GM18519 (cell line): ENCODE measurements at regions not wholly inside any gene's neighbourhood (a gene's known extent, or its start where the extent isn't known, plus 50 kb on each side); places are given as distances from the start of the nearest gene placed in this dataset.

Source experiments
- ATAC-seq: cut with Tn5 transposase; IDR thresholded peaks from one replicate; pipeline ENCODE4 v1.9.1; 2021; ENCODE audit warnings: mild to moderate bottlenecking, moderate library complexity; ENCODE audit not compliant: unreplicated experiment, low FRiP score

DNA sequence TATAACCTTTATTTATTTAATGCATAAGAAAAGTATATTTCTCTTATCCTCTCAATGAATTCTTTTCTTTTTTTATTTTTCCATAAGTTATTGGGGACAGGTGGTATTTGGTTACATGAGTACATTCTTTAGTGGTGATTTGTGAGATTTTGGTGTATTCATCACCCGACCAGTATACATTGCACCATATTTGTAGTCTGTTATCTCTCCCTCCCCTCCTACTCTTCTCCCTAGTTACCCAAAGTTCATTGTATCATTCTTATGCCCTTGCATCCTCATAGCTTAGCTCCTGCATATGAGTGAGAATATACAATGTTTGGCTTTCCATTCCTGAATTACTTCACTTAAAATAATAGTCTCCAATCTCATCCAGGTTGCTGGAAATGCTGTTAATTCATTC lies 1900.0 kb upstream of the SEL1L start:
- no peak for ATAC-seq

DNA sequence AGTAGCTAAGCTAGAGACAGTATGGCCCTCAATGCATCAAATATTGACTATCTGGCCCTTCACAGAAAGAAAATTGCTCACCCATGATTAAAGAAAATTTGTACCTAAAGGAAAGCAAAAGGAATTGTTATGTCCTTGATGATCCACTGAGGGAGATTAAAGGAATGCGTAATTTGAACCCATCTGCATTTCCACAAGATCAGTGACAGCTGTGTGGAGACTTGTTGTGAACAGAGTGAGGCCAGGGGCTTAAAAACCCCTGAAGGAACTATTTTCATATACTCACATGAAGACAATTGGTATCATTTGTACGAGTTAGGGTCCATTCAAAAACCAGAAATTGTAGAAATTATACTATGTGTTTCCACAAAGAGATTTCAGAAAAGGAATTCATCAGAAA lies 1908.1 kb upstream of the SEL1L start:
- no peak for ATAC-seq

- ATAC-seq: no peak
Observed at GRCh38 chr14:83455561-83455960, 1921.9 kb upstream of the SEL1L start.

- ATAC-seq: no peak
Observed at GRCh38 chr14:83461521-83461920, 1927.9 kb upstream of the SEL1L start.

- no peak for ATAC-seq
Observed at GRCh38 chr14:83462759-83463158, 1929.1 kb upstream of the SEL1L start.

DNA sequence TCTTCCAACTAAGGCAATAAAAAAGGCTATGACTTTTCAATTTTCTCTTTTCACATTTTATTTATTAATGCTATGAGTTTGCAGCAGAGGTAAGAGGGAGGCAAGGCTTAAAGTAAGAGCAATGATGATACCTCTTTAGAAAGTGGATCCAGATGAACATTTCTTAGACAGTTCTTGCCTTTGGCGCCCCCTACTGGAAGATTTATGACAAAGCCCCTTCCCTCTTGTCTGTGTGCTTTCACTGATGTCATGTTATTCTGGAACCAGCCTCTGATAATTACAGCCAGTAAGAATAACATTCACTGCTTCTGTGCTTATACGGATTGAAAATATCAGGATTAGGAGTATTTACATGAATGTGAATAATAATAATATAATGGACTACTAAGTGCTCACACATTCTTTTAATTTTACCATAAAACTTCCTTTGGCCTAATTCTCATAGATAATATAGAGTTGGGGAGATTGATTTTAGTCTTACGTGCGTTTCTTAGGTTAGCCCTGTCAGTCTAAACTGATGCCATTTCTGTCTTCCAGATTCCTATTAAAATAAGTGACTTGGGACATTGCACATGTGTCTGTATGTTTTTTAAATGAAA lies 1929.9 kb upstream of the SEL1L start:
- ATAC-seq: peak; percentile 58

DNA sequence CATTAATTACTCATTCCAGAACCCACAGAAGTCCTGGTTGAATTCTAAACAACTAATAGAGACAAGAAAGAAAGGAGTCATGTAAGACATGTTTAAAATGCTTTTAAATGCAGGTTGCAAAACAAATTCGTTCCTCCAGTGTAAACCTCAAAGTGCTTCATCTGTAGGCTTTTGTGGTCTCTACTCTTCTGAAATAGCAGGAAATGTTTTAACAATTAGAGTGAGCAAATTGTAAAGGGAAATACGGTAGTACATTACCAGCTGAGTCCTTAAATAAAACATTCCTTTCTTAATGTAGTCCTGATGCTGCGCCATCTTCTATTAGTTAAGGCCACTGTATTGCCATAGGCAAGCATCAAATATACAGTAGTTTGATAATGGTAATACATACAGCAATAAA lies 1934.2 kb upstream of the SEL1L start:
- no peak for ATAC-seq

GRCh38 chr14:83470466-83470865 lies 1936.8 kb upstream of the SEL1L start:
- ATAC-seq: no peak

DNA sequence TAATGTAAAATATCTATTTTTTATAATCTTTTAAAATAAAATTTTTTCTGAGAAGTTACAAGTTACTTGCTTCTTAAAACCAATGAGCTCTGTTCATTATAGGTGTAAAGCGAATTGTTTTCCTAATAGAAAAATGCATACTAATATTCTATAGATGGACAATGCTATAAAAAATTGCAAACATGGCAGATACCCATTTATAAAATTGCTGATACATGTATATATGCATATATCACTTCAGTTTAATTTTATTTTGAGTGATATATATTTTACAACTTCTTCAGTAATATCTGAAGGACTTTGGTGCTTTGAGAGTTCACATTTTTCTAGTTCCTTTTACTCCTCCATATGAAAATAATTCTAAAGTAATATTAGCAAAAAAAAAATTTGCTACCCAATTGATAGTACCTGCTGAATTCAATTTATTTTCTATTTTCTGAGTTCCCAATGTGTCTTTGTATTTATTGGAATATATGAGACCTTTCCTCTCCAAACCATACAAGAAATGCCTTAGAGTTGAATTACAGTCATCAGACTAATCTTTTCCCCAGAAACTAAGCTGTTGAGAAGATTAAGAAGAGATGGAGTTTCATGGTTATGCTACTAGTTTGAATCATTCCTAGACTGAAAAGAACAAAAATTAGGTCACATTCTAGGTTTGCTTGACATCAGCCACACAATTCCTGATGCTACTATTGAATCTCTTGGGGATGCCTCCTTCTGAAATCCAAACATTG lies 1937.5 kb upstream of the SEL1L start:
- no peak for ATAC-seq

- no peak for ATAC-seq
Observed at GRCh38 chr14:83473416-83474235, 1940.0 kb upstream of the SEL1L start.

- ATAC-seq: no peak
Observed at GRCh38 chr14:83478741-83479140, 1945.1 kb upstream of the SEL1L start.

DNA sequence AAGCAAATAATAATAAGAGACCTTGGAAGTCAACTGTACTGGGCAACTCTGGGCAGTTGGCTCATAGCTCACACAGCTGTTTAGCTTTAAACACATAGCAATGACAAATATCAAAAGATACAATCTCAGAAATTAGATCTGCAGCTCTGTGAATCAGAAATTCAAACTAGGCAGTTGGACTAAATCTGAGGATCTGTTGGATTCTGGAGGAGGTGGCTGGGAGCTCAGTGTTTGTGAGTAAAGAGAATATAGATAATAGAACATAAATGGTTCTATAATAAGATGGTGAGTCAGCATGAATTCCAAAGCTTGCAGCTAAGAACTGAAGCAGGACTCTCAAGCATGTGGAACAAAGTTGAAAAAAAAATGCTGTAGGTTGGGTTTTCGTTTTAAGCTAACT lies 1949.4 kb upstream of the SEL1L start:
- no peak for ATAC-seq

DNA sequence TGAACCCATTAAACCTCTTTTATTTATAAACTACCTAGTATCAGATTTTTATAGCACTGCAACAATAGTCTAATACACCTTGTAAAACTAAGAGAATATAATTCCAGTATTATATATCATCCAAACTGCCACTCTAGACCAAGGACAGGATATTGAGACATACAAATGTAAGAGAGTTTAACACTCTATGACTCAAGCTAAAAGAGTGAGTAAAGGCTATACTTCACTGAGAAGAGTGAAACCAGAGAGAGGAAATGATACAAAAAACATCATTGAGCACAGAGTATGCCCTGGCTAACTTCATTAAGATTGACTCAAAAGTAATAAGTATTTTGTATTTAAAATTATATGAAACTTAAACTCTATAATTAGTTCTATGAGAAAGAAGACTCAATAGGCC lies 1951.9 kb upstream of the SEL1L start:
- no peak for ATAC-seq

DNA sequence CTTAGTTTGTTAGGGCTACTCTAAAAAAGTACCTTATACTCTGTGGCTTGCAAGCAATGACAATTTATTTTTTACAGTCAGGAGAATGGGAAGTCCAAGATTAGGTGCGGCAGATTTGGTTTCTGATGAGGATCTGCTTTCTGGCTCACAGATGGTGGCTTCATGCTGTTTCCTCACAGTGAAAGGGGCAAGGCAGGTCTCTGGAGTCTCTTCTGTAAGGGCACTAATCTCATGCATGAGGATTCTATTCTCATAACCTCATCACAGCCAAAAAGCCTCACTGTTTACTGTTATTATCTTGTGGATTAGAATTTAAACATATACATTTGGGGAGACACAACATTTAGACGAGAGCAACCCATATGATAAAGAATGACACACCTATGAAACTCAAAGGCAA lies 1957.4 kb upstream of the SEL1L start:
- ATAC-seq: no peak

DNA sequence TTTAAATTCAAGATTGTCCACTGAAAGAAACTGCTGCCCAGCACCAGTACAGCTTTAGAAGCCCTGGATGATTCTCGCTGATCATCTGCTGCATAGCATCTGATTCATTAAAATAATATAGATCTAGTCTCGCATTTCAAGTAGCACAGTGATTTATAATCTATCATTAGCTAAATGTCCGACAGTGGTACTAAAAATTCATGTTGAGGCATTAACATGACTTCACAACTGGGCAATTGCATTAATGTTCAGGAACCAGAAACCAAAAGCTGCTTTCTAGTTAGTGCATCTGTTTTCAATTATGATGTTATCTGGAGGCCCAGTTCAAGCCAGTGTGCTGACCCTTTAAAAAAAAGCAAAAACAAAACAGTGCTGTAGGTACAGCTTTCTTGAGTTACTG lies 1987.2 kb upstream of the SEL1L start:
- no peak for ATAC-seq

GRCh38 chr14:83529531-83529930 lies 1995.9 kb upstream of the SEL1L start:
- no peak for ATAC-seq

GRCh38 chr14:83533734-83534133 lies 1996.2 kb upstream of the FLRT2 start:
- ATAC-seq: no peak

DNA sequence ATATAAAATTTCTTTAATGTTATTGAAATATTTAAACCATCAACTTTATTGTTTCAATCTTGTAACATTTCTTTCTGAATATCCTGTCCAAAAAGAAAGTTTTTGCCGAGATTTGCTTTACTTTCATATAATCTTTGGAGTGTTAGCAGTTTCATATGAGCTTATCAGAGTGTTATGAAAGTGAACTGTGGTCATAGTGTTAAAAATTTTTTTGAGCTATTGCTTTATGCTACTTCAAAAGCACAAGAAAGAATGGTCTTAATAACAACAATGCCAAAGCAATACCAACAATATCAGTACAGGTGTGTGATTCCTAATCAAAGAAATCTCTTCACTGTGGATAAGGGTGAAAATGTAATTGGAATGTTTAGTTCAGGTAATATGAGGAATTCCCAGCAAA lies 1994.9 kb upstream of the FLRT2 start:
- no peak for ATAC-seq

- ATAC-seq: no peak
Observed at GRCh38 chr14:83535444-83535843, 1994.5 kb upstream of the FLRT2 start.

GRCh38 chr14:83541147-83541546 lies 1988.8 kb upstream of the FLRT2 start:
- no peak for ATAC-seq

- no peak for ATAC-seq
Observed at GRCh38 chr14:83548061-83548839, 1981.7 kb upstream of the FLRT2 start.
